CD4-positive, alpha-beta T cell treated with Interleukin-1 beta for 1 hour (primary cell): ENCODE measurements at regions not wholly inside any gene's neighbourhood (a gene's known extent, or its start where the extent isn't known, plus 50 kb on each side); places are given as distances from the start of the nearest gene placed in this dataset.

Experiments
- DNase-seq, 2 donors: peaks; one replicate each; pipeline ENCODE4 v3.0.0-alpha.2; 2020 to 2022

DNA sequence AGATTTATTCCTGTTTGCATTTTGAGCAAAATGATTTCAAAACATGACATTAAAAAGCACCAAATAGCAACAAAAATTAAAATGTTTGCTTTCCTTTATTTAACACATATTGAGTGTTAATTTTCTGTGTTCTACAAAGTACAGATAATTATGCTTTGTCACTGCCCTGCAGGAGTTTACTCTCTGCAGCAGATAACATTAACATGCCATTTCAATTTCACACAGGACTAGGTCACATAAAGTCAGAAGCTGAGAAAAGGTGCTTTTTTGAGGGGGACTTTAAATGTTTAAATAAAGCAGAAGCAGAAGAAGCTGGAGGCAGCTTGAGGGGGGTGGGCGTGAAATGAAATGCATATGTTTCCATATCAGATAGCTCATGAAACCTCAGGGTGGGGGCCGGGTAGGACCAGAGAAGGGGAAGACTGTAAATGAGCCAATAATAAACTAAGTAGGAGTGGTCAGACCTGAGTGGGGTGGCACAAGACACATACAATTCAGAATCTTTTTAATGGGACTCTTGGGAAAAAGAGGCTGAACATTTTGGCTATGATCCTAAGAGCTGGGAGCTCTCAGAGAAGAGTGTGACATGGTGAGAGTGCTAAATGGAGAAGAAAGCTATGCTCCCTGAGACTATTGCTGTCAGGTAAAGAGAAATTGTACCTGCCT is 387.5 kb downstream of the FAM170A start:
- no peak for DNase-seq

DNA sequence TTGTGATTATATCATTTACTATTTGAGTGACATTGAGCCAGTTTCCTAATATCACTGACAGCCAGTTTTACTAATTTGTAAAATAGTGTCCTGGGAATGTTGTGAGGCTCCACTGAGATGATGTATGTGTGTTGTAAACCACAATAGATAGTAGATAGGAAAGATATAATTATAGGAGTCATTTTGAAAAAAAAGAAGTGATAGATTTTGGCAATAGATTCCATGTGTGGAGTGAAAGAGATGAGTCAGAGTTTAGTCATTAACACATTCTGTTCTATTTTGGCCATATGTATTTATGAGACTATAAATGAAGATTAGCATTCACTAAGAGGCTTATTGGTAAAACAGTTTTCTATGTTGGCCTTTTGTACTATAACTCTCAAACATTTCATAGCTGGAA is 388.2 kb downstream of the FAM170A start:
- no peak for DNase-seq

GRCh38 chr5:120035181-120035580 is 405.8 kb downstream of the FAM170A start:
- DNase-seq: no peak

DNA sequence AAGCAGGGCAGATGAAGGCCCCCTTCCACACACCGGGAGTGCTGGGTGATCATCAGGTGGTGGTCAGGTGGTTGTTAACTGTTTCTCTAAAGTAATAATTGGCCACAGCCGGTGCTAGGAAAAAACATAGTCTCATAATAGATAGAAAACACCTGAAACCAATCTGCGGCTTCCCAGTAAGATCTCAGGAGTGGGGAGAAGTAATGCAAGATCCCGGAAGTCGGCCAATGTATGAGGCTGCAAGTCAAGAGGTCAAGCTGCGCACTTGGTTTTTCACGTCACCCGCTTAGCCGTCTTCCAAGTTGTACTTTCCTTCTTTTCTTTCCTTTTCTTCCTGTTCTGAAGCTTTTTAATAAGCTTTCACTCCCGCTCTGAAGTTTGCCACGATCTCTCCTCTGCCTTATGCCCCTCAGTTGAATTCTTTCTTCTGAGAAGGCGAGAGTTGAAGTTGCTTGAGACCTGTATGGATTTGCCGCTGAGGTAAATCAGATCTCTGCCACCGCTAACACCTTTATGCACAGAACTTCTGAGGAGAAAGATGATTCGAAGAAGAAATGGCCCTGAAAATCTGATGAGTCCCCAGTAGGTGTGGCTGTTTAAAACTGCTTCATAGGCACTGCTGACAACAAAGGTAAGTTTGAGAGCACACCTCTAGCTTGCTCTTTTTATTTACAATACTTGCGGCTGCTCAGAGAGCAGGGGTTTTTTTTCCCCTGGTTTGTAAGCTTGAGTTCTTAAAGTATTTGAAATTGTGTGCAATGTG is 406.6 kb downstream of the FAM170A start:
- DNase-seq: no peak

- DNase-seq: no peak
These were observed 408.1 kb downstream of the FAM170A start for GRCh38 chr5:120037451-120037850.

- DNase-seq: no peak
These were observed 409.8 kb downstream of the FAM170A start for GRCh38 chr5:120039111-120039510.

- no peak for DNase-seq
These were observed 414.1 kb downstream of the FAM170A start for GRCh38 chr5:120043431-120043830.

- DNase-seq: no peak
These were observed 410.9 kb upstream of the PRR16 start for GRCh38 chr5:120052916-120053828.

GRCh38 chr5:120053841-120054240 is 410.3 kb upstream of the PRR16 start:
- no peak for DNase-seq

- no peak for DNase-seq
These were observed 408.2 kb upstream of the PRR16 start for GRCh38 chr5:120055858-120056257.

DNA sequence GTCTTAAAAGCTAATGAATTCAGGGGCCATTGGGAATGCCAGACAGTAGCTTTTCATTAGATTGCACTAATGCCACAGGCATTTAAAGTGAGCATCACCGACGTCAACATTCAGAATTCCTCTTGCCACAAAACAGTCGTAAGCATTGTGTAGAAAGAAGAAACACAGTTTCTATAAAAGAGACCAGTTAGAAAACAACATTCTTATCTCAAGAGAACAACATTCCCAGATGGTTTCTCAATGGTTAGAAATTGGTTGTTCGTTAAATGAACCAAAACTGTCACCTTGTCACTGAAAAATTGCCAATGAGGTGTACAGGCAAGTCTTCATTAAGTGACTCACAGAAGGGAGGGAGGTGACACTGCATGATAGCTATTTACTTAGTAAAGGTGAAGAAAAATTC is 401.6 kb upstream of the PRR16 start:
- no peak for DNase-seq

DNA sequence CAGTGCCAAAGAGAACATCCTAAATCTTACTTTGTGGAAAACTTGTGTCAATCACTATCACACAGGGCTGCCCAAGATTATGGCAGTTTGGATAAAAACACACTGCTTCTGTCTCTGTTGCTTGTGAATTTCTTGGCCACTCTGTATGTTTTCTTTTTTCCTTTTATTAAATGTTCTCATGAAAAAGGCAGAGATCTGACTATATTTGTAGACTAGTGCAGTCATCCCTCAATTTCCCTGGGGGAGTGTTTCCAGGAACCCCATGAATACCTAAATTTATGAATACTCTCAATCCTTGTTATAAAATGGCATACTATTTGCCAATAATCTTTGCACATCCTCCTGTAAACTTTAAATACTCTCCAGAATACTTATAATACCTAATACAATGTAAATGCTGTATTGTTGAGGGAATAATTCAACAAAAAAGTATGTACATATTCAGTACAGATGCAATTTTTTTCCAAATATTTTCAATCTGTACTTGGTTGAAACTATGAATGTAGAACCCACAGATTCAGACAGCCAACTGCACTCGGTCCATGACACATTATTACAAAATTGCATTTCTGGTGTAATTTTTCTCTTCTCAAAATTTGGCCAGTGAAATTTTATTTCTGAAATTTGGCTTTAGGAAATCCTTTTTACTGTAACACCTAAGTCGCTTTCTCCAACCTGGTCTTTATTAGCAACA is 391.9 kb upstream of the PRR16 start:
- DNase-seq: no peak

- DNase-seq: no peak
These were observed 390.4 kb upstream of the PRR16 start for GRCh38 chr5:120073722-120074121.

- DNase-seq: no peak
These were observed 383.3 kb upstream of the PRR16 start for GRCh38 chr5:120080781-120081180.

DNA sequence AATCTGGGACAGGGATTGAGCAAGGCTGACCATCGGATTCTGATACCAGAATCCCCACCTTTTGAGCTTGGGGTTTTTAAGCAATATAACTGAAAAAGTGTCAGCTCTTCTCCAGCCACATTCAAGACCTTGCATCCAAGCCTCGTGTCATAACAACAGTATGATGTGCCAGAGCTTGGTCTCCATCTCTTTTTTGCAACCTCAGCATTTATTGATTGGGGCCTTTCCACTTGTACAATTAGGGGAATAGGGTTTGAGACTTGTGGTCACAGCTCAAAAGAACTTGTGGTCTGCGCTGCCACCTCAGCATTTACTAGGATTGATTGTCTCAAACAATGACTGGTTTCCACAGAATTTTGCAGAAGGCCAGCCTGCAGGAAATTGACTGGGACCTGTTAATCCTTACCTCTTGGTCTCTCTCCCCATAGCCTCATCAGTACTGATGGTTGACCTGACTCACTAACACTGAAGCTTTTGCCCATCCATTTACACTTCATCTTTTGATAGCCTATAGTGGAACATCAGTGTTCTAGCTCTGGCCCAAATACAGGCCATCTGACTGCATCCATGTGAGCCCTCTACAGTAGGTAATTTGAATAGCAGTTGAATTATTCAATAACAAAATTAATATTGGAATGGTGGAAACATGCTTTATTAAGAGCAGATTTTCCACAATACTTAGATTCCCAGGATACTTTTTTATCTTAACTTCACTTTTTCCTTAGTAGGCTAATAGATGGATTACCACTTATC is 381.6 kb upstream of the PRR16 start:
- DNase-seq: no peak

DNA sequence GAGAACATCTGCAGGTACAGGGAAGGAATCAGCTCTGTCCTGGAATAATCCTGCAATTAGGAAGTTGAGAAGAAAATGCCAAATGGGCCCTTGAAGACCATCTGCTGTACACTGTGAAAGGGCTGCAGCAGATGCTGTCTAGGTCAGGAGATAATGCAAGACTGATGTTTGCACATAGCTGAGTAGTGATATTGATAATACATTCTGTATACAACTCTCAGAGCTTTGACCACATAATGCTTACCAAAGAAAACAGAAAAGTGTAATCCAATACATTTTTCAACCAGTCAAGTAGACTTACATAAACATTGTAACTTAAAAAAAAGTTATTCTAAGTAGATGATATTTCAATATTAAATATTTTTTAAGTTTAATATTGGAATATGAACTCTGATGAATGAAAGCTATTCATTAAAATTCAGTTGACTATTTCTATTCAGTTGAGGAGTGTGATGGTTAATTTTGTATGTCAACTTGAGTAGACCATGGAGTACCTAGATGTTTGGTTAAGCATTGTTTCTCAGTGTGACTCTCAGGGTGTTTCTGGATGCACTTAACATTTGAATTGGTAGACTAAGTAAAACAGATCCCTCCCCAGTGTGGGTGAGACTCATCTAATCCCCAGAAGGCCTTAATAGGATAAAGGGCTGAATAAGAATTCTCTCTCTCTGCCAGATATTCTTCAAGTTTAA is 380.1 kb upstream of the PRR16 start:
- DNase-seq: no peak

- DNase-seq: no peak
These were observed 379.6 kb upstream of the PRR16 start for GRCh38 chr5:120084543-120084870.

DNA sequence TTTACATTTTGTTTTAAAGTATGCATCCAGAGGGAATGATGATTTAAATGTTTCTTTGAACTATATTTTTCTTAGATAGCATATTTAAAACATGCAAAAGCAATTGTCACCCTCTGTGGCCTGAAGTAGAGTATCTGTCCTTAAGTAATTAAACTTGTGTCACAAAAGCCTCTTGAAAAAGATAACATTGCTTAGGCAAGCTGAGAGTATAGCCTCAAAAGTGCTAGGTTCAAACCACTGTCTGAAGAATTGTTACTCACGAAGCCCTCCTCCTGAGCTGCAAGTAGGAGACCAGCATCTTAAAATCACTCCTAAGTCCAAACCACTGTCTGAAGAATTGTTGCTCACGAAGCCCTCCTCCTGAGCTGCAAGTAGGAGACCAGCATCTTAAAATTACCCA is 378.0 kb upstream of the PRR16 start:
- no peak for DNase-seq

- DNase-seq: no peak
These were observed 375.7 kb upstream of the PRR16 start for GRCh38 chr5:120088412-120088811.

- DNase-seq: no peak
These were observed 375.3 kb upstream of the PRR16 start for GRCh38 chr5:120088836-120089235.

- DNase-seq: no peak
These were observed 372.6 kb upstream of the PRR16 start for GRCh38 chr5:120091376-120091948.
